Head of caudate nucleus (tissue), 42 donors: ENCODE measurements at regions not wholly inside any gene's neighbourhood (a gene's known extent, or its start where the extent isn't known, plus 50 kb on each side); places are given as distances from the start of the nearest gene placed in this dataset.
A peak's percentile ranks its signal among the peaks of the same experiment; 100 is the strongest.
"Not testable (repeated sequence)": the region's sequence is repeated elsewhere in the genome, so short reads cannot be mapped to it uniquely, and the experiment has no call there.

Experiments
- DNase-seq, 42 donors: peaks; one replicate each; pipeline versions ENCODE4 v3.0.0 to v3.0.0-alpha.2; 2020 to 2021; ENCODE audit warnings: mixed read lengths in 7 of 42
- intact Hi-C: fragments of 100-400 bp; cut with DNase I; formaldehyde crosslinking; loops from one replicate; pipeline ENCODE4 v1.15.0; 2022

DNA sequence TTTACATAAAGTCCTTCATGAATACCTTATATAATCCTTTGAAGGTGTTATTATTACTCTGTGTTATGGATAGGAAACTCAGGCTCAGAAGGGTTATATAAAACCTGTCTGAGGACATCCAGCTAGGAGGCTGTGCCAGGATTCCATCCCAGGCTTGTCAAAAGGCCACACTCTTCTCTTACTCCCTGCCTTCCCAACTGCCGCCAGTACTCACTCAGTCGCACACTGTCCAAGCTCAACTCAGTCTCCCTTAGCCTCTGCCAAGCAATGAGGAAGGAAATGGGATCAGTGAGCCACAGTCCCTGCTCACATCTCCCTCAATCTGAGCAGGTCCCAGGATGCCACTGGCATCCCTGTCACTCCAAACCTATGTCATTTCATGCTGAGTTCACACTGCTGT, 94.4 kb downstream of the NAV1 start:
- peak in 1 of 42 donors; percentile 48 for DNase-seq
- intact Hi-C loops: no loop called here

DNA sequence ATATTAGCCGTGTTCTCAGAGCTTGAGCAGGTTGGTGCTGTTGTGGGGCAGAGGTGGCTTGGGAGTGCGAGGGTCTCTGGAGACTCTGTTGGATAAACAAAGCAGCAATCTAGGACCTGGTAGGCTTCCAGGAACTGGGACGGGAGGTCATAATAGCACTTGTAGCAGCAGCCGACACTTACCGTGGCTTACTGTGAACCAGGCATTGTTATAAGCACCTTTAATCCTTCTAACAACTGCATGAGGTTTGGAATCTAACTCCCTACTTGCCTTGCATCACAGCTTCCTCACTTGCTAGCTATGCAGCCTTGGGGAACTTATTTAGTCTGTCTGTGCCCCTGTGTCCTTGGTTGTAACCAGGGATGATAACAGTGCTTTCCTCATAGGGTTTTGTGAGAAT, 94.9 kb downstream of the NAV1 start:
- intact Hi-C loops: no loop called here

DNA sequence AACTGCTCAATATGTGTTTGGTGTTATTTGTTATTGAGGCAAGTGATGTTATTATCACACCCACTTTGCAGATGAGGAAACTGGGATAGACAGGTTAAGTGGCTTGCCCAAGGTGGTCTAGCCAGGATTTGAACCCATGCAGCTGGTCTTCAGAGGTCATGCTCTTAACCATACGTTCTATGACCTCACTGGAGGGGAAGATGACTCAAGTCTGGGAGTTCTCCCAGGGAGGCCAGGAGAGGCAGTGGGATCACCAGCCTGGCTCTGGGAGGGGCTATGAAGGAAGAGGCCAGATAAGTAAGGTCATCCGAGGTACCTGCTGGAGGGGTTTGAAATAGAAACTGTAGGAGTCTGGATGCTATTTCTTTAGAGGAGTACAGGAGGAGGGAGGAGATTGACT, 95.3 kb downstream of the NAV1 start:
- no peak for DNase-seq
- intact Hi-C loops: no loop called here

More for the DNA sequence above, 94.9 kb downstream of the NAV1 start:
- no peak for DNase-seq

DNA sequence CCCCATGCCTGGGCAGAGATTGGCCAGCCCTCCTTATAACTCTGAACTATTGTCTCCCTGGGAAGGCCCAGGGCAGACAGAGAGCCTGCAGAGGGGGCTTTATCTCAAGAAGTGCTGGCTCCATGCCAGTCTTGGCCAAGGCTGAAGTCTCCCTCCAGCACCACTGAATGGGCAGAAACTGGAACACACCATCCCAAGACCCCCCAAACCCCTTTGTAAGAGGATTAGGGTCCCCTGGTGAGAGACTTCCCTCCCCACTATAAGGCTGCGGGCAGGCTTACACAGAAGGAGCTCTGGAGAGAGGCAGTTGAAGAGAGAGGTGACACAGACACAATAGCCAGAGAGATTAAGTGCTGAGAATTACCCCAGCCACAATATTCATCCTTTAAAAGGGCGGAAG, 97.2 kb downstream of the NAV1 start:
- no peak for DNase-seq
- intact Hi-C loops: no loop called here

DNA sequence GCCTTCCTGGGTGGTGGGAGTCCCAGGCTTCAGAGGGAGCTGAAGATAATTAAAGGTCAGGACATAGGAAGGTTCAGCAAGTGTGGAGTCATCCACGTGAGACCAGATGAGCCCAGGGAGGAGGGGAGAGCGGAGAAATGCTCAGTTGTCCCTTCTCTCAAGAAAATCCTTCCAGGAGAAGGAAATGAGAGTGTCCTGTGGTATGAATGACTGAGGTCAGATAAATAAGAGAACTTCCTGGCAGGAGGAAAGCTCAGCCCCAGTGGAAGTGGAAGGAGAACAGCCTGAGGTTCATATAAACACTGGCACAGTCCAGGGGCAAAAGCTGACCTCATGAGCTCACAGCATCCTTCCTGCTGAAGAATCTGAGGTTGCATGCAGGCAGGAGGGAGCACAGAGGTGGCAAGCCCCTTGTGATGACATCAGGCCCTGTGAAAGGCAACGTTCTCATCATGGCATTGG, 97.6 kb downstream of the NAV1 start:
- DNase-seq: no peak
- intact Hi-C loops: no loop called here

DNA sequence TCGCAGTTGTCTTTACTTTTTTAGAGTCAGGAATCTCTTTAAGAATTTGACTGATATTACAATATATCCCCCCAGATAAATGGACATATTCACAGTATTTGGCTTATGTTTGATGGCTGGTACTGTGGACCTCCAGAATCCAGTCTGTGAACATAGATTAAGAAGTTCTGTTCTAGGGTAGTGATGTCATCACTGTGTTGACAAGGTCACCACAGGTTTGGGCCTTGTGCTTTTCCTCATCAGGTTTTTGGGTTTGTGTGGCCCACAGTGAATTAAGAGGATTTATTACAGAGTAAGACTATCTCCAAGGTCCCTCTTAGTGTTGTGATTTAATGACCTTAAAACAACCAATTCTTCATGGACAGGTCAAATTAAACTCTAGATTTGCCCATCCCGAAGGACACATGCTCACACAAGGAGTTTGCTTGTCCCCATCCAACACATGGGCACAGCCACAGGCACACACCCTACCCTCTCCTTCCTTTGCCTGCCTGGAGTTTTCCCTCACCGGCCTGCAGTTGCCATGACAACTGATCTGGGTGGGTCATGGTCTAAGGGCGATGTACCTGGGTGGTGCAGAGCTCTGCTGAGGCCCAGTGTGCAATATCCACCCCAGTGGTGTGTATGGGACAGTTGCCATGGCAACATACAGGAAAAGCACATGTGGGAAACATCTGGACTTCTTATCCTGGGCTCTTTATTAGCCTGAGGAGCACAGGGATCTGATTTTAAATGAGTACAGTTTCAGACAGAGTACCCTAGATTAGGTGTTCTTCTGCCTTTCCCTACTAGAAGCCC, 98.6 kb downstream of the NAV1 start:
- DNase-seq: no peak

DNA sequence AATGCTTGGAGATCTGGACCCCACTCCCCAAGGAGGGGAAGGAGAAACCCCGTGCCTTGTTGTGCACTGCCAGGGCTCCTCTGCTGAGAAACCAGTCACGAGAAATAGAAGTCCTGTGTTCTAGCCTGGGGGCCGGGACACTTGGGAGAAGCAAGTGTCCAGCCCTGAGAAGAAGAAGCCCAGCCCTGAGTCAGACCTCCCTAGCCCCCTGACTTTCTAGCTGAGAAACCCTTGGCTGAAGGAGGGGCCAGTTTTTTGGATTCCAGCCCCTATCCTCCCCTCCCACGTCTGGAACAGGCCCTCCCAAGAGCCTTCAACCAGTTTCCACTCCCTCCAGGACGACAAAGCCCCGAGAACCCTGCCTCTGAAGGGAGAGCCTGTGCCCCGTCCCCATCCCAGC, 100.5 kb downstream of the NAV1 start:
- DNase-seq: no peak
- intact Hi-C loops: no loop called here

More for the DNA sequence above, 98.6 kb downstream of the NAV1 start:
- intact Hi-C loops: no loop called here

DNA sequence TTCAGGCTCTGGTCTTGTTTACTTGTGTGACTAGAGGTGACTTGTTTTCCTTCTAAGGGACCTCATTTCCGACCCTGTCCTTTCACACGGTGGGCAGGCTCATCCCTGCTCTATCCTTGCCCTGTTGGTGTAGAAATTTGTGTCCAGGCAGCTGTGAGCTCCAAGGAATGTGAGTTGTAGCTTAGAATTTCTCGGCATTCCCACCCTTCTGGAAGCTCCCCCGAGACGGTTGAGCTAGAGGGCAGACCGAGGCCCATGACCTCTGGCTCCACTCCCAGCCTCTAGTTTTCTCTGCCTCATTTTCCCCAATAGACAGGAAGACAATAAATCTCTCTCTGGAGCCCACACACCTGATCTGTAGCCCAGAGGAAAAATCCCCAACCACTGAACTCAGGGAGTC, 100.9 kb downstream of the NAV1 start:
- DNase-seq: no peak
- intact Hi-C loops: no loop called here

DNA sequence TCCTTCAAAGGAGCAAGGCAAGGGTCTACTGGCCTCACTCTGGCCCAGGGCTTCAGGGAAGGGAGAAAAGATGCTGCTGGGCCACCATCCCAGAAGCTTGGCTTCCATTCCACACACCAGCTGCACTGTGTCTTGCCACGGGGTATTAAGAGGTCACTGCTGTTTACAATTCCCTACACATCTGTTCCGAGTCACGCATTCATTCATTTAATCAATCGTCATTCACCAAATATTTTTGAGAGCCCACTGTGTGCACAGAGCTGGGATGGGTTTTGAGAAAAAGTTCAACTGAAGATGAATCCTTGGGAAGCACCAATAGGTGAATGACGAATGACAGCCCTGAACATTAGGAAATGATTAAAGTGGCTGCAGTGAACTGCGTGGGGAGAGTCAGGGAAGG, 101.7 kb downstream of the NAV1 start:
- intact Hi-C loops: no loop called here
- DNase-seq: peak in 21 of 42 donors; percentile 18 to 72 (median 44)

DNA sequence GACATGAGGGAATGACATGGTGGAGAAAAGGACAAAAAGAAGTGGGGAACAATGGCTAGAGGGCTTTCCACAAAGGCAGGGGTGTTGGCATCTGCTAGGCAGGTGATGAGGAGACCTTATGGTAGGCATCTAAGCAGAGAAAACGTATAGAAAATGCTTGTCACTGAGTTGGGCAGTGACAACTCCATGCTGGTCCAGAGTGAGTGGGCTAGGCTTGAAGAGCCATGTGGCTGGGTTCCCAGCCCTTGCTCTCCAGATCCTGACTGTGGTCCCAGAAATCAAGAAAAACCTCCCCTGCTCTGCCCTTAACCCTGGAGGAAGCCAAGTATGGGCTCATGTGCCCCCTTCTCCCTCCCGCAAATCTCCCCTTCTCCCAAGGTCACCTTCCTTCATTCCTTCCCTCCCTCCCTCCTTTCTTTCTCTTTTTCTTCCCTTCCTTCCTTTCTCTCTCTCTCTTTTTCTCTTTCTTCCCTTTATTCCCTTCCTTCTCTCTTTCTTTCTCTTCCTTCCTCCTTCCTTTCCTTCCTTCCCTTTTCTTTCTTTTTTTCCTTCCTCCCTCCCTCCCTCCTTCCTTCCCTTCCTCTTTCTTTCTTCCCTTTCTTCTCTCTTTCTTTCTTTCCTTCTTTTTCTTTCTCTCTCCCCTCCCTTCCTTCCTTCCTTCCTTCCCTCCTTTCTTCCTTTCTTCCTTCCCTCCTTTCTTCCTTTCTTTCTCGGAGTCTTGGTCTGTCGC, 102.8 kb downstream of the NAV1 start:
- intact Hi-C loops: no loop called here
- DNase-seq: no peak

DNA sequence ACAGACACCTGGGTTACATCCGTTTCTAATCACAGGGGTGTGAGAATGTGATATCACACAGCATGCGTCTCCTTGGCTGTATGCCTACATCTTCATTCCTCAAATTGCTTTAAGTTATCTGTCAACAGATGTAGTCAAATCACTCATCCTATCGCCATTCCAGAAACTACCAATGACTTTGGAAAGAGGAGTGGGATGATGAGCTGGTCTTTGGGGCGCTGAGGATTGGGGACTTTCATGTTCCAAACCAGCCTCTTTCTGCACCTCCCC, 104.8 kb downstream of the NAV1 start:
- intact Hi-C loops: no loop called here
- no peak for DNase-seq

DNA sequence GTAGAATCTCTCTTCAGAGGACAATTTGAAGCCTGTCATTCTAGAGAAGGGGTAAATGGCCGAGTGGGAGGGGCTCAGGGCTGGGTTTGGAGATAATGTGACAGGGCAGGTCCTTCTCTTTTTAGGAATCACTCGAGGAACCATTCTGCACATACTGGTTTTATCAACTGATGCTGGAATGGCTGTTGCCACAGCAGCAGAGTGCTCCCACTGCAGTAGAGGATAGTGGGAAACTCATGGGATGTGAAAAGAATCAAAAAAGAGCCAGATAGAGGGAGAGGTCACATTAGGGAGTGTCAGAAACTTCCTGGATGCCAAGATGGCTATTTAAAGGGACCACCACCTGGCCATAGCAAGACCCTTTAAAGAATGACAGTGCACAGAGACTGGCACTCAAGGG, 105.3 kb downstream of the NAV1 start:
- DNase-seq: no peak
- intact Hi-C loops: no loop called here

DNA sequence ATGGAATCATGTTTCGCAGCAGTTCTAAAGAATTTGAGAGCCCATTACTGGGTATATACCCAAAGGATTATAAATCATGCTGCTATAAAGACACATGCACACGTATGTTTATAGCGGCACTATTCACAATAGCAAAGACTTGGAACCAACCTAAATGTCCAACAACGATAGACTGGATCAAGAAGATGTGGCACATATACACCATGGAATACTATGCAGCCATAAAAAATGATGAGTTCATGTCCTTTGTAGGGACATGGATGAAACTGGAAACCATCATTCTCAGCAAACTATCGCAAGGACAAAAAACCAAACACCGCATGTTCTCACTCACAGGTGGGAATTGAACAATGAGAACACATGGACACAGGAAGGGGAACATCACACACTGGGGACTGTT, 106.1 kb downstream of the NAV1 start:
- intact Hi-C loops: not testable (repeated sequence)

DNA sequence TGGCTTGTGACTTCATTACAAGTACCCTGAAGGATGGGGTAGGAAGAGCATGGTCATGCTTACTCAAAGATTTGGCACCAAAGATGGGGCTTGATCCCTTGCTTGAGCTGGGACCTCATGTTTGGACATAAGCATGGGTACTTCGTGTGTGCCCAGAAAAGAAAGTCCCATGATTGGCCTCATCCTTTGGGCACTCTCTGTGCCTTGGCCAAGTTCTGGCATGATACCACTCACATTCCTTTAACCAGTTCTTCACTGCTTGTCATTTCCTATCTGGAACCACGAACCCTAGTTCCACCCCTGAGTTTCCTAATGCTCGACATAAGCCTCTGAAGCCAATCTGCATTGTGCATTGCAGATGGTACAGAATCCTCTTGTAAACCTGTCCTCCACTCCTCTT, 107.0 kb downstream of the NAV1 start:
- intact Hi-C loops: no loop called here
- no peak for DNase-seq

More for the DNA sequence above, 106.1 kb downstream of the NAV1 start:
- DNase-seq: not testable (repeated sequence)

DNA sequence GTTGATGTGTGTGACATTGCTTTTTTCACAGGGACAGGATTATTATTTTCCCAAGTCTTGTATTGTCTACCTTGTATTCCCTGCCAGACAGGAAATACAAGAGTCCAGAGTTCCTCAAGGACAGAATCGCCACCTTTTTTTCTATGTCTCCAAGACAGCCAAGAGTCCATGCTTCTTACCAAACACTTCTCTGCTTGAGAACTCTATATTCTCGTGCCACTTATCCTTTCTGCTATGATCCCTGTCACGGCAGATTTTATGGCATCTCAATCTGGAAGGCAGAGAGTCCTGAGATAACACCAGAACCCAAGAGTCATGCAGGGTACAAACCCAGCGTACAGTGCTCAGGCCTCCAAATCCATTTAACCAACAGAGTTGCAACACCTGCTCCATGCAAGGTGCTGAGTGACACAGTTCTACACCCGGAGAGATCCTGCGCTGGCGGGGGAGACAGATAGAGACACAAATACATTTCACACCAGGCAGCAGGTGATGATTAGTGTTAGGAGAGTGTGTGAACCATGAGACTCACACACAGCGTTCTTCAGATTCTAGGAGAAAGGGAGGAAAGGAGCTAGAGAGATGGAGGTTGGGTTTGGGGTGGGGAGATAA, 107.6 kb downstream of the NAV1 start:
- intact Hi-C loops: no loop called here
- peak in 39 of 42 donors; percentile 22 to 90 (median 62) for DNase-seq

DNA sequence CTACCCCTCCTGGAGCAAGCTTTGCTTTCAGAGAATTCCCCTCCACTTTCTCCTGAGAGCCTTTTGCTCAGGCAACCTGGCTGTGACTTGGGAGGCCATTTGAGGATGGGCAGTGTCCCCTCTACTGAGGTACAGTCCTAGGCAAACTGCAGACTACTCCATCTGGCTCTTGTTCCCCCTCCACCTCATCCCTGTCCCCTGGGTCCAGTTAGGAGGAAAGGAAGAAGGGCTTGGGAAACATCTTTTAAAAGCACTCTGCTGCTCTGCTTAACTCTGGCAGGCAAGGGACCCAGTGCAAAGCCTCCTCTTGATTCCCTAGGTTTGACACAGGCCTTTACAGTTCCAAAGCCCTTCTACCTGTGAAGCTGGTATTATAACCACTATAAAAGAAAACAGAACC, 108.2 kb downstream of the NAV1 start:
- DNase-seq: no peak
- intact Hi-C loops: no loop called here

DNA sequence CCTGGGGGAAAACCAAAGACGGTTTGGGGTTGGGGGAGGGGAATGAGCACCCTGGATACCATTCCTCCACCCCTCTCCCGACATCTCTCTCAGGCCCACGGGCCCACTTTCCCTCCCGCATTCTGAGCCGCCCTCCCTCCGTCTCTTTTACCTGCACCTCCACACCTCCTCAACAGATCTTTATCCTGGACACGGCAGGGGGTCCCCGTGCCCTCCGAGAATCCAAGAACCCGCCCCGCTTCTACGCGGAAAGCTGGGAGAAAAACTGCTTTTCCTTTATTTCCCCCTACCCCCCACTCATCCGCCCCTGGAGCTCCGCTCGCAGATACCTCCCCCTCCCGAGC, 108.8 kb downstream of the NAV1 start:
- DNase-seq: no peak
- intact Hi-C loops: no loop called here

DNA sequence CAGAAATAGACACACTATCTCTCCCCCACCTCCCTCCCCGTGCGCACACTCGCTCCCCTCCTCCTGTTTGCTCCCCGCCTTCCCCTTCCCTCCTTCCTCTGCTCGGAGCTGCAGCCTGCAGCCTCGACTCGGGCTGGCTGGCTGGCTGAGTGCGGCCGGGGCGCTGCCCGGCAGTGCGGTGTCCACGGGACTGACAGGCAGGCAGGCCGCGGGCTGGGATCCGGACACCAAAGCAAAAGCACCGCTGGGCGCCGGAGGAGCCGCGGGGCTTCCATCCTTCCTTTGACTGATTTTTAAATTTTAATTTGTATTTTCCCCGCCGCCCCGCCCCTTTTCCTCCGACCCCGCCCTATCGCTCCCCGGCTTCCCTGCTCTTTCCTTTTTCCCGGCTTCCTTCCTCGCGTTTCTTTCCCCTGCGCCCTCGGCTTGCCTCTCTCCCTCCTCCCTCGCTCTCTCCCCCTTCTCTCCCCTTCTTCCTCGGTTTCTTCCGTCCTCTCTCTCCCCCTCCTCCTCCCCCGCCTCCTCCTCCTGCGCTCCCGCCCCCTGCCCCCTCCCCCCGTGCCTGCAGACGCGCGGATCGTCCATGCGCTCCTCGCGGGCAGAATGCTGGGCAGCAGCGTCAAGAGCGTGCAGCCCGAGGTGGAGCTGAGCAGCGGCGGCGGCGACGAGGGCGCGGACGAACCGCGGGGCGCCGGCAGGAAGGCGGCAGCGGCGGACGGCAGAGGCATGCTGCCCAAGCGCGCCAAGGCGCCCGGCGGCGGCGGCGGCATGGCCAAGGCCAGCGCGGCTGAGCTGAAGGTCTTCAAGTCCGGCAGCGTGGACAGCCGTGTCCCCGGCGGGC, 109.4 kb downstream of the NAV1 start:
- DNase-seq: peak in 41 of 42 donors; percentile 40 to 92 (median 74)
- intact Hi-C loops: no loop called here

DNA sequence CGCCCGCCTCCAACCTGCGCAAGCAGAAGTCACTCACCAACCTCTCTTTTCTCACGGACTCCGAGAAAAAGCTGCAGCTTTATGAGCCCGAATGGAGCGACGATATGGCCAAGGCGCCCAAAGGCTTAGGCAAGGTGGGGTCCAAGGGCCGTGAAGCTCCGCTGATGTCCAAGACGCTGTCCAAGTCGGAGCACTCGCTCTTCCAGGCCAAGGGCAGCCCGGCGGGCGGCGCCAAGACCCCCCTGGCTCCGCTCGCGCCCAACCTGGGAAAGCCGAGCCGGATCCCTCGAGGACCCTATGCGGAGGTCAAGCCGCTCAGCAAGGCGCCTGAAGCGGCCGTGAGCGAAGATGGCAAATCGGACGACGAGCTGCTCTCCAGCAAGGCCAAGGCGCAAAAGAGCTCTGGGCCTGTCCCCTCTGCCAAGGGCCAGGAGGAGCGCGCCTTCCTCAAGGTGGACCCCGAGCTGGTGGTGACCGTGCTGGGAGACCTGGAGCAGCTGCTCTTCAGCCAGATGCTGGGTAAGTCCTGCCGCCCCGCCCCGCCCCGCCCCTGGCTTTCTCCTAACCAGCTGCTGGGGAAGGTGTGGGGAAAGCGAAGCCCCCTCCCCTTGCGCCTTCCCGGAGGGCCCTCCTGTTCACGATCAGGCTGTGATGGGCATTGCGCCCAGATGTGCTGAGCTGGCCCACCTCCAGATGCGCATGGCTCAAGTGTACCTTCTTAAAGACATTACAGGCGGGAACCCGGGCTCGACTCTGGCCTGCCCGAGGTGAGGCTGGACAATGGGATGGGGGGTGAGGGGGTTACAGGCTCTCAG, 110.2 kb downstream of the NAV1 start:
- peak in 5 of 42 donors; percentile 11 to 40 (median 14) for DNase-seq
- intact Hi-C loops: no loop called here
